Activated CD4-positive, alpha-beta T cell treated with anti-CD3 and anti-CD28 coated beads, Interleukin-2, amount 50 U/mL, for 48 hours (primary cell): ENCODE measurements at regions not wholly inside any gene's neighbourhood (a gene's known extent, or its start where the extent isn't known, plus 50 kb on each side); places are given as distances from the start of the nearest gene placed in this dataset.
"Not testable (repeated sequence)": the region's sequence is repeated elsewhere in the genome, so short reads cannot be mapped to it uniquely, and the experiment has no call there.

ENCODE experiments used
- DNase-seq, 2 experiments: peaks; one replicate each; pipeline ENCODE4 v3.0.0-alpha.2; 2020

DNA sequence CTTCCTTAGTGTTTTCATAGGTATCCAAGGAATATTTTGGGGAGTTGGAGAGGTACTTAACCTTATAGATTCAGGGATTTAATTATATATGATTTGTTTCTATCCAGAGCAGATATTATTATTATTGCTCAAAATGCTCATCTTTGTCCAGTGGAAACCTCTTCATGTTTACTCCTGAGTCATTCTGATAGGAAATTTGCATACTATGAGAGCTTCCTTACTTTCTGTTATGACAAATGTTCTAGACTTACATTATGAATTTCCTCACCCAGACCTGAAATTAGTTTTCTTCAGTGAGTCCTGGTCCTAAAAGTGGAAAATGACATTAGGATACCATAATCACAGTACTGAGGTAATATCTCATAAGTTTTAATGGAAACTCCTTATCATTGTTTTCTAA lies 57.5 kb upstream of the PLPPR5 start:
- DNase-seq = no peak

DNA sequence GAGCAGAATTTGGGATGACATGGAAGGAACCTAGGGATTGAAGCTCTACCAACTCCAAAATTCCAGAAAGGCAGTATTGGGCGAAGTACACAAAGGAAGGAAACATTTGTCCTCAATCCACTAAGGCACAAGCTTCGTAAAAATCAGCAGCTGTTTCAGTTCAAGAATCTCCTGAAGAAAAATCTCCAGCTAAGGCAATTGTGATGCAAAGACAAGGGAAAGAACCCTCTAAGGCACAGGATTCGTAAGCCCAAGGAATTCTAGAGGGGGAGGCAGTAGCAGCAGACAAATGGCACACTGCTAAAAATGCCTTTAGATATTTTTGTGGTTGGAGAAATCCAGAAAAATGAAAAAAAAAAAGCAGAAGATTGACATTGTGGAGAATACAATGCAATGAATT lies 64.5 kb upstream of the PLPPR5 start:
- no peak for DNase-seq

DNA sequence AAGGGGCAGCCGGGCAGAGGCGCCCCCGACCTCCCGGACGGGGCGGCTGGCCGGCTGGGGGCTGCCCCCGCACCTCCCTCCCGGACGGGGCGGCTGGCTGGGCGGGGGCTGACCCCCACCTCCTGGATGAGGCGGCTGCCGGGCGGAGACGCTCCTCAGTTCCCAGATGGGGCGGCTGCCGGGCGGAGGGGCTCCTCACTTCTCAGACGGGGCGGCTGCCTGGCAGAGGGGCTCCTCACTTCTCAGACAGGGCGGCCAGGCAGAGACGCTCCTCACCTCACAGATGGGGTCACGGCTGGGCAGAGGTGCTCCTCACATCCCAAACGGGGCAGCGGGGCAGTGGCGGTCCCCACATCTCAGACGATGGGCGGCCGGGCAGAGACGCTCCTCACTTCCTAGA lies 73.9 kb upstream of the PLPPR5 start:
- not testable (repeated sequence) for DNase-seq

DNA sequence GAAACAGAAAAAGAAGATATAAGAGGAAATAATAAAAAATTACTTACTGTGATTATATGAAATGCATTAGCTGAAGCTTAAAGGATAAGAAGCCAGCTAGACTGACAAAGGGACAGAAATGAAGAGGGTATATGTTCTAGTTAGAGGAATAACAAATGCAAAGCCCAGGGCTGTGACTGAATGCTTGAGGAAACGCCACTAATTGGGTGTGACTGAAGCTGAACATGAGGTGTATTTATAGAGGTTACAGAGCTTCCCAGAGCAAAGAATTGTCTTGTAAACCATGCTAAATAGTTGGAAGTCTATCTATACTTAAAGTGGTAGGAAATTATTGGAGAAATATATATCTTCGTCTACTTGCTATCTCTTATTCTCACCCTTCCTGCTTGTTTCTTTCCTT lies 77.7 kb upstream of the PLPPR5 start:
- no peak for DNase-seq

DNA sequence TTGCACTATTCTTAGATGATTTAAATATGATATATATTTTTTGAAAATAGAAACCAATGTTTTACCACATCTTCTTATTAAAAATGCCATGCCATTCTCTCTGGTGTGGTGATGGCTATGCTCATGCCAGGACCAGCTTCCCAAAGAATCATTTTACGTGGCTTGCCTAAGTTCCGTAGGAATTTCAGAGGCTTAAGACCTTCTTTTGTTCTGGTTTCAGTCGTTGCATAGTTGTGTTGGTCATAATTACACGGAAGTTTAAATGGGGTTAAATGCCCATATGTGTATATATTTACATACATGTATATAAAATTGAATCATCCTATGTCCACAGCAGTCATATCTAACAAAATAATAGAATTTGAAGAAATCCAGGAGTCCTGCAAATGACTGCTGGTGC lies 78.7 kb upstream of the PLPPR5 start:
- DNase-seq = no peak

DNA sequence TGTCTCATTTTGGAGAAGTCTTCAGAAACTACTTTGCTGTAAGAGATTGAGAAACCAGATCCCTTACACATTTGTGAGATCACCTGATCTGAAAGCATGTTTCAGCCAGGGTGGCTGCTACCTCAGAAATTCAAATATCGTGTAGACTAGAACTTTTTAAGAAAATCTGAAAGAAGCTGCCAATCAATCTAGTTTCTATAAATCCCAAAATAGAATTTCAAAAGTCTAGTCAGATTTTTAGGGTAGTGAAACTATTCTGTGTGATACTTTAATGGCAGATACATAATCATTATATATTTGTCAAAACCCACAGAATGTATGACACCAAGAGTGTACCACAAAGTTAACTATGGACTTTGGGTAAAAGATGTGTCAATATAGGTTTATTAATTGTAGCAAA lies 79.9 kb upstream of the PLPPR5 start:
- DNase-seq = no peak

DNA sequence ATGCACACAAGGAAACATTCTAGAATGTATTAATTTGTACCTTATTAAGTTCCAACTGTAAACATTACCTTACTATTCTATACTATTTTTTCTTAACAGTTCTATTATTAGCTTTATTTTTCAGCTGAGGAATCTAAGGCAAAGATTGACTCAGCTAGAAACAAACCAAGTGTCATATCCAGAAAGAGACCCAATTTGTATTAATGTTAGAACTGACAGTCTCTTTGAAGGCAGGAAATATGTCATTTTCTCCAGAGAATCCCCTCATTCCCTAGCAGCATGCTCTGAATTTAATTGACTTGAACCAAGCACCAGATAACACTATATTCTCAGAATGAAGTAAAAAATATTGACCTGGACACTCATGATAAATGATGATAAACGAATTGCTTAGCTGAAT lies 81.4 kb upstream of the PLPPR5 start:
- DNase-seq = no peak

DNA sequence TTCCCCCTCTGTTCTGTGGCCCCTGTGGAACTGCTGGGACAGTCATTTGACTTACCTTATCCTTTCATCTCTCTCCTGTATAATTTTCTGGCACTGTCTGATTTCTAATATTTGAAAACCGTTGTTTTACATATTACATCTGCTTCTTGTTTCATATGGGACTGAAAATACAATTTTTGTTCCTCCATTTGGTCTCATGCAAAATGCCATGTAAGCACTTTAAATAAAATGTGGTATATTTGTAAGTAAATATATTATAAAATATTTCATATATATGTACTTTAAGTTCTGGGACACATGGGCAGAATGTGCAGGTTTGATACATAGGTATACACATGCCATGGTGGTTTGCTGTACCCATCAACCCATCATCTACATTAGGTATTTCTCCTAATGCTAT lies 93.9 kb upstream of the PLPPR5 start:
- DNase-seq = no peak

DNA sequence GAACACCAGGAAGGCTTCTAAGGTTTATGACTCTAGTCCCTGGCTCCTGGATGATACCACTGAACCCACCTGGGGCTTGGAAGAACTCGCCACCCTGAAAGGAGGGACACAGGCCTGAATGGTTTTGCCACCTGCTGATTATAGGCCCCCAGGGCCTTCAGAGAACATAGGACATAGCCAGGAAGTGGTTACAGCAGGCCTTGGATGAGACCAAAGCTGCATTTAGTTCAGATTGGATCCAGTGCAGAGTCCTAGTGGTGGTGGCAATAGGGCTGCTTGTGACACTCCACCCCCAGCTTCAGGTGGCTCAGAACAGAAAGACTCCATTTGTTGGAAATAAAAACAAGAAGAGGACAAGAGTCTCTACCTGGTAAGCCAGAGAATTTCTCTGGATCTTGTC lies 101.6 kb upstream of the PLPPR5 start:
- DNase-seq = no peak

DNA sequence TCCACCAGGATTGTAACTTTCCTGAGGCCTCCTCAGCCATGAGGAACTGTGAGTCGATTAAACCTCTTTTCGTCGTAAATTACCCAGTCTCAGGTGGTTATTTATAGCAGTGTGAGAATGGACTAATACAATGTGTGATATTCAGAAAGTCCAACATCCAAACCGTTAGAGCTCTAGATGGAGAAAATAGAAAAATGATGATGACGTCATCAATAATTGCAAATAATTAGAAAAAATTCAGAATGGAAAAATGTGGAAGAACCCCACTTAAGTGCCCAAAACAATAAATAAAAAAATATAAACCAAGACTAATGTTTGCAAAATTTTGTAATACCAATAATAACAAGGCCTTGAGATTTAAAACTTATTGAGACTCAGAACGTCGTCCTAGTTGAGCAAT lies 103.0 kb upstream of the PLPPR5 start:
- DNase-seq = no peak

DNA sequence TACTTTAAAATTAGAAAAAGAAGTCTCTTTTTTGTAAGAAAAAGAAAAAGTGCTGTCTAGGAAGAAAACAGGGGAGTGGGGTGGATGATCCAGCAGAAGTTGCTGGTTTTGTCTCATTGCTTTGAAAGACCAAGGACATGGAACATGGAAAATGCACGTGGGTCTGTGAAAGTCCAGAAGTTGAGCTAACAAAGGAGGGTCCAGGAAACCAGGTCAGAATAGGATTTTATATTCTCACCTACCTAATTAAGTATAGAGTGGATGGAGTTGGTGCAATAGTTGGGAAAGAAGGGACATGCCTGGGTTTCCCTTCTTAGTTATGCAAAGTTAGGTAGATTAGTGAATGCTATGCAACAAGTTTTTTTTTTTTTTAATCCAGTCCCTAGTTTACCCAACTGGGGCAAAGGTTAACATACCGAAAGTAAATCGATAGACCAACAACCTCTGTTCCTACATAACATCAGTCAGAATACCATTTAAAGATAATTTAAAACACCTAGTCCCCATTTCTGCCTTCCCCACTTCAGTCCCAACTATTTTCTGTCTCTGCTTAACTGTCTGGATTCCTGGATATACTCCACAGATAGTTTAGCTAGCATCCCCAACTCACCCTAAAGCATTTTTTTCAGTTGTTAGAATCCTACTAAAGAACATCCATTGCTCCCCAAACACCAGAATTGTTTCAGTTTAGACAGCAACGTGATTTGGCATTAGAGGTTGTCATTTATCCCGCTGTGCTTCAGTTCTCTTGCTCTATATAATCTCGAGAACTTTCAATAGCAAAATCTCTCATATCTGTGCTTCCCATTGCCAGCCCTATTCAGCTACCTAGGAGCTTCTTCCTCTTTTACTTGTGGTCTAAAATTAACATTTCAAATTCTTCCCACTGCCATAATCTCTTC lies 105.7 kb upstream of the PLPPR5 start:
- DNase-seq = no peak

DNA sequence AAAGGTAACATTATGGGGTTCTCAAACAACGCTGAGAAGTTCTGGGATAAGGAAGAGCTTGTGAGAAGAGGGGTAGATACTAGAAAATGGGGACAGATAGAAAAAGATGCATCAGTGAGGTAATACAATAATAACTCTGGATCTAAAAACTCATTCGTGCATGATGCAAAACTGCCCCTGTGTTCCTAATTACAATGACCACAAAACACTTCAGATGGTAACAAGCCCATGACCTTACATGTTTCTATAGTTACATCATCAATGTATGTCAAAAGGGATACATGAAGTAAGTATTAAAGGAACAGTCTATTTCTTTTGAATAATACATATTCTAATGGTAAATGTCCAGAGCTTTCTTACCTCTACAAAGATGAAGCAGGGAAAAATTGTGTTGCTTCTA lies 110.6 kb upstream of the PLPPR5 start:
- no peak for DNase-seq

DNA sequence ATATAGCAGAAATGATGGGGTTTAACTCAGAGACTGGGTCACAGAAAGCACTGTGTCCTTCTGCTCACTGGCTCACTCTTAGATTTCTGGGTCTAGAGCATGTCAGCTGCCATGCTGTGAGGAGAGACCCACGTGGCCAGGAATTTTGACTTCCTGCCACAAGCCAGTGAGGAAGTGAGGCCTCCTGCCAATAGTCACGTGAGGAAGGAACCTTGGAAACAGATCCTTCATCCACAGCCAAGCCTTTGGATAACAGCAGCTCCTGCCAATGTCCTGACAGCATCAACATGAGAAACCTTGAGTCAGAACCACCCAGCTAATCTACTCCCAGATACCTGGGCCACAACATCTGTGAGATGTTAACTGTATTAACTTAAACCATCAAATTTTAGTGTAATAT lies 114.5 kb upstream of the PLPPR5 start:
- DNase-seq = no peak

DNA sequence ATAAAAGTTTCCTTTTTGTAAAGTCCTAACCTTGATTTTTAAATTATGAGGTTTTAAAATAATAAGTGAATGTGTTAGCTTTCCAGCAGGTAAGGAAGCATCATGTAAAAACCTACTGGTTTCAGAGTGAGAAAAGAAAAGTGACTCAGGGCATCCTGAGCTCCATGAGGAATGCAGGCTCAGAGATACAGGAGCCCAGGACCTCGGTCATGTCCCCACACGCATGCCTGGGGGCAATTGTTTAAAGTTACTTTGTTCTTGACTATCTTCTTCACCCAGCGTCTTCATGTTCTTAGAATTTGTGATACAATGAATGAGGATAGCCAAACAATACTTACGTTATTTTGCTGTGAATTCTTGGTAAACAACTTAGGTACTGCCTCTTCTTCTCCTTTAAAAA lies 117.4 kb upstream of the PLPPR5 start:
- no peak for DNase-seq

DNA sequence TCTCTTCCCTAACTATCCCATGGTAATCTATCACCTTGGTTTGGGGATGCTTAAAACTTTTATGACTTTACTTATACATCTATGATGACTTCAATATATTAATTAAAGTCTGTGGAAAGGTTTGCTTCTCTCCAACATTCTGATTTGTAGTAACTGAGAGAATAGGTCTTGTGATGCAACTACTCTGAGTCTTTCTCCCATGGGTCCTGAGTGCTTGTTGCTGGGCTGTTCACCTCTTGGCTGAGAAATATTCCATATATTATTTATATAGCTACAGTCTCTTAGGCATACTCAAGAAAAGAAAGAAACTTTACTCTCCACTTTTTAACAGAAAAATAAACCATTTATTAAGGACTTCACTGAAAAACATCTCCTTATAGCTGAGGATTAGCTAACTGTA lies 119.3 kb upstream of the PLPPR5 start:
- DNase-seq = no peak

DNA sequence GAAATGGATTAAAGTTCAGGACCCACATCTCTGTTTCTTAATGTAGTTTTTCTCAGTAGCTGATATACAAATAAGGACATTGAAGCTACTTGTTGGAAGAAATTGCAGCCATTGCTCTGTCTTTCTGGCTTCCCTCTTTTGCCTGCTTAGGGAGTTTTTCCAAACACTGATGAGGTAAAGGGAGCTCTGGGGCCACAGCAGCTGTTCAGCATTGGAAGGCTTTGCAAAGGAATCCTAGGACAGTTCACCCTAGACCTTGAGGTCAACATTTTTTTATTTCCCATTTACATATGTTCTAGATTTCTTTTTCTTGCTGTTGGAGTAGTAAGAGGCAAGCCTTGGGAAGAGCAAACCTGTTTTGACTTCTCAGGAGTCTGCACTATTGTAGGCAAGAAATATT lies 126.9 kb upstream of the PLPPR5 start:
- DNase-seq = no peak

DNA sequence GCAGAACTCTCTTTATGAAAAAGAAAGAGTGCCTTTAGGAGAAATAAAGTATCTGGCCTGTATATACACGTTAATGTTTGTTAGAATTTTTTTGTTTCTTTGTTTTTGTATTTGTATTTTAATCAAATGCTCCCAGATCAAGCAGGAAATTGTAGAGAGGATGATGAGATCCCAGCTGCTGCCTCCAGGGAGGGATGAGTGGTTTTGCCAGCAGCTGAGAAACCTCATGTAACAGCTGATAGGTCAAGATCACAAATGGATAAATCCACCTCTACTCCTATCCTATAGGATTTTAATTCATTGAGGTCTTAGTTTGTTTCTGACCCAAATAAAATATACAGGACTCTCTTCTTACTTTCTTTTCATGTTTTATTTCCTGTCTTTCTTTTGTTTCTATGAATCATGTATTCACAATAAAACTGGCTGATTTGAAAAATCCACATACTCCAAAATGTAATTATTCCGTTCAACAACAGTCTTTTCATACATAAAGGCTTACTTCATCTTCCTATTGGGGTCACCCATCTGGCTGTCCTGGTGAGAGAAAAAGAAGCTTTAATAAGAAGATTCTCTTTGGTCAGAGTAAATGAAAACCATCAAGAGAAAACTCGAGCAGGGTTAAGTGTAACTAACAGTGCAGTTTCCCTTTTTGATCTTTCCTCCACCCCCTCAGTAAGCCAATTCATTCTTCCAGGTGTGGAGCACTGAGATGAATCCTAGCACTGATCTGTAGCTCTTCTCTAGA lies 129.3 kb upstream of the PLPPR5 start:
- DNase-seq = no peak

DNA sequence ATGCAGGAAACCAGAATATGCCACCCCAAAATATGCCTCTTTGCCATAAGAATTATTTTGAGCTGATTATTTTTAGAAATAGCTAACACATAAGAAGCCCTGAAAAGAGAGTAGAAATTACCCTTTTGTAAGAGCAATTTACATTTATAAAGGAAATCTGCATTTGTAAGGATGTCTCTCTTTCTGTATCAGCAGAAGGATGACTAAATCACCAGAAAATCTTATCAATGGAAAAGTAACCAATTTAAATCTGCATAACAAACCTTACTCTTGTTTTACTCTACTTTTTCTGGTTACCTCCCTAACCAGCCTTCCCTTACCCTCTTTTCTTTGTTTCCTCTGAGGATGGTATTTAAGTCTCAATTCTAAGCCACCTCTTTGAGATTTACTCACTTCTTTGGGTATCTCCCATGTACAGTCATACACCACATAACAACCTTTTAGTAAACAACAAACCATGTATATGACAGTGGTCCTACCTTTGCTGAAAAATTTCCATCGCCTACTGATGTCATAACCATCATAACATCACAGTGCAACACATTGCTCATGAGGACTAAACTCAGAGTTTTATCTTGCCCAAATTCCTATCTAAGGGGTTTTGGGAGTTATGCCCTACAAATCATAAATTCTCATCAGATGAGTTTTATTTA lies 126.6 kb upstream of the PLPPR4 start:
- DNase-seq = no peak

DNA sequence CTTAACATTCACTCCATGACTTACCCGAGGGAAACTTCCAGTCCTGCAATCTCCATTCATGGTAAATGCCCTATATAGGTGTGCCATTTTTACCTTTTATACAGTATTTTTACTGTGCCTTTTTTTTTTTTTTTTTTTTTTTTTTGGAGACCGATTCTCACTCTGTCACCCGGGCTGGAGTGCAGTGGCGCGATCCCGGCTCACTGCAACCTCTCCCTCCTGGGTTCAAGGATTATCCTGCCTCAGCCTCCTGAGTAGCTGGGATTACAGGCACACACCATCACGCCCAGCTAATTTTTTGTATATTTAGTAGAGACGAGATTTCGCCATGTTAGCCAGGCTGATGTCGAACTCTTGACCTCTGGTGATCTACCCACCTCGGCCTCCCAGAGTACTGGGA lies 124.4 kb upstream of the PLPPR4 start:
- no peak for DNase-seq

DNA sequence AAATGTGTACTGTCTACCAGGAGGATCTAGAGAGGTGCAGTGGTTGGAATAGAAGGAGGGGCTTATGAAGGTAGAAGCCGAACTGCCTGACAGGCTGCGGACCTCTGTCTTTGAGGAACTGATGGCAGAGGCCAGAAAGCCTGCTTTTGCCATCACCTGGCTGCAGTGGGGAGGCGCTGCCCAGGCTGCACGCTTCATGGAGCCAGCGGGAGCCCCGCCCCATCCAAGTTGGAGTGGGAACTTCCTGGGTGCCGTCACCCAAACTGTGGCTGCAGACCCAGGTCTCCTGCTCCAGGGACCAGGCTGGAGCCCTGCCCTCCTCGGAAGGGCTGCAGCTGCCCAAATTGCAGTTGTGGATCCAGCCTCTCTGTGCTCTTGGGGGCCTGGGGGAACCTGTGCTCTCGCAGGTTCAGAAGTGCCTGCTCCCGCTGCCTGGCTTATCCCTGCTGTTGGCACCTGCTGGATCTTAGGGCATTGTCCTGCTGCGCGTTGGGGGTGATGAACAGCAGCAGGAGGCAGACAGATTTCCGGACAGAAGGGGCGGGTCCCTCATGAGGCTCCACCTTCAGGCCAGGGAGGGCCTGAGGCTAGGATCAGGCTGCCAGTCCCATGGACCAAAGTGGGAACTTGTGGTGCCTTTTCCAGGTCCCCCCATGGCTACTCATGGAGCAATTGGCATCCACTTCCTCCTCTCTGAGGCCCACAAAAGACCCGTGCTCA lies 118.0 kb upstream of the PLPPR4 start:
- DNase-seq = no peak

DNA sequence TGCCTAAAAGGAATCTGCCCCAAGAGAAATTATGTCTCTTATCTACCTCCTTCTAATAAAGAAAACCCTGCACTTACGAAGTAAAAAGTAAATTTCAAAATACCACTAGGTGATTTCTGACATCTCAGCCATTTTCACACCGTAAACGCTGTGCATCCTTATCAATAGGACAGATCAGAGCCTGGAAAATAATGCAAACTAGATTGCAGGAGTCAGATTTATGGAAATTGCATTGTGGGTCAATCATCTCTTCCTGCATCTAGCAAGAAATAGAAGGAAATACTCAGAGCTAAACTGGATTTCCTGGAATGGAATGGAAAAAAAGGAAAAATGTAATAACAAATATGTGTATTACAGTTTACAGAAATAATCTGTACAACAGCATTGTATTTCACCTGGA lies 114.3 kb upstream of the PLPPR4 start:
- DNase-seq = no peak

DNA sequence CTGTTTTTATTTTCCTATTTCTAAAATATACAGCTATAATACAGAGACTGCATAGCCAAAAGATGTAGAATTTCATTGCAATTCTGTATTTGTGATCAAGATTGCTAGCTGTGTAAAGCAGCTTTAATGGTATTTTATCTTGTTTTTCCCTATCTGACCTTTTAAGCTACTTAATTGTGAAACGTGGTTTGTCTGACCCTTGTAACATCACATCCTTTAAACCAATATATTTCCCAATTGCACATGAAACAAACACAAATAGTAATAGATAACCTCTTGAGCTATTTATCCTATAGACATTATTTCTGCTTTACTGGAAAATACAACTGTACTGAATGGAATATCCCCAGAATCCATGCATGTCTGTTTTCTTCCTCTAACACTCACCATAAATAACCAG lies 112.2 kb upstream of the PLPPR4 start:
- no peak for DNase-seq

DNA sequence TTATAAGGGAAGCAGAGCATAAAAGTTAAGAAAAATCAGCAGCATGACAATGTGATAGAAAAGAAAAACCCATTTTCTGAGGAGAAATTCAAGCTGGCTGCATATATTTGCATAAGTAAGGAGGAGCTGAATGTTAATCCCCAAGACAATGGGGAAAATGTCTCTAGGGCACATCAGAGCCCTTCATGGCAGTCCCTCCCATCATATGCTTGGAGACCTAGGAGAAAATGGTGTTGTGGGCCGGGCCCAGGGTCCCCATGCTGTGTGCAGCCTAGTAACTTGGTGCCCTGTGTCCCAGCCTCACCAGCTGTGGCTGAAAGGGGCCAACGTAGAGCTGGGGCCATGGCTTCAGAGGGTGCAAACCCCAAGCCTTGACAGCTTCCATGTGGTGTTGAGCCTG lies 100.6 kb upstream of the PLPPR4 start:
- no peak for DNase-seq
